ENCODE measurements at regions not wholly inside any gene's neighbourhood (a gene's known extent, or its start where the extent isn't known, plus 50 kb on each side); places are given as distances from the start of the nearest gene placed in this dataset.
"Not testable (repeated sequence)": the region's sequence is repeated elsewhere in the genome, so short reads cannot be mapped to it uniquely, and the experiment has no call there.

DNA sequence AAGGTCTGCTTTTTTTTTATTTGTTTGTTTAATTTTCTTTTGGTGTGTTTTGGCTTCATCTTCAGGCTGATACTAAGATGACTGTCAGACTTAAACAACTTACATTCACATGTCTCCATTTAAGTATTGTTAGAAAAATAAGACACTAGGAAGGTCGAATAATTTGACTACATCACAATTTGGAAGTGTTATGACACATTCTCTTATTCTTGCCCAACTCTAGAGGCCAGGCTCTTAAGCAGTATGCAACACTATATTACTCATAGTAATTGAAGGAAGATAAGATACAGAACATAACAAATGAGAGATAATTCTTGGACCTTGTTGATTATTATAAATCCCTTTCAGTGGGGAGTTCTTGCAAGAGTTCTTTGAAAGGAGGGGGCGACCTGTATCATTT is 295.3 kb upstream of the COL3A1 start:
- TF ChIP-seq, protein P1, sequence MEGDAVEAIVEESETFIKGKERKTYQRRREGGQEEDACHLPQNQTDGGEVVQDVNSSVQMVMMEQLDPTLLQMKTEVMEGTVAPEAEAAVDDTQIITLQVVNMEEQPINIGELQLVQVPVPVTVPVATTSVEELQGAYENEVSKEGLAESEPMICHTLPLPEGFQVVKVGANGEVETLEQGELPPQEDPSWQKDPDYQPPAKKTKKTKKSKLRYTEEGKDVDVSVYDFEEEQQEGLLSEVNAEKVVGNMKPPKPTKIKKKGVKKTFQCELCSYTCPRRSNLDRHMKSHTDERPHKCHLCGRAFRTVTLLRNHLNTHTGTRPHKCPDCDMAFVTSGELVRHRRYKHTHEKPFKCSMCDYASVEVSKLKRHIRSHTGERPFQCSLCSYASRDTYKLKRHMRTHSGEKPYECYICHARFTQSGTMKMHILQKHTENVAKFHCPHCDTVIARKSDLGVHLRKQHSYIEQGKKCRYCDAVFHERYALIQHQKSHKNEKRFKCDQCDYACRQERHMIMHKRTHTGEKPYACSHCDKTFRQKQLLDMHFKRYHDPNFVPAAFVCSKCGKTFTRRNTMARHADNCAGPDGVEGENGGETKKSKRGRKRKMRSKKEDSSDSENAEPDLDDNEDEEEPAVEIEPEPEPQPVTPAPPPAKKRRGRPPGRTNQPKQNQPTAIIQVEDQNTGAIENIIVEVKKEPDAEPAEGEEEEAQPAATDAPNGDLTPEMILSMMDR (conservative IDR thresholded peaks at IDR 0.05; ENCODE audit: low read depth, low read length) = no peak
- no peak overlapping the region for H3K4me3 ChIP-seq (ENCODE audit: low read depth, low read length)
- no peak for DNase-seq (ENCODE audit: low read depth)

DNA sequence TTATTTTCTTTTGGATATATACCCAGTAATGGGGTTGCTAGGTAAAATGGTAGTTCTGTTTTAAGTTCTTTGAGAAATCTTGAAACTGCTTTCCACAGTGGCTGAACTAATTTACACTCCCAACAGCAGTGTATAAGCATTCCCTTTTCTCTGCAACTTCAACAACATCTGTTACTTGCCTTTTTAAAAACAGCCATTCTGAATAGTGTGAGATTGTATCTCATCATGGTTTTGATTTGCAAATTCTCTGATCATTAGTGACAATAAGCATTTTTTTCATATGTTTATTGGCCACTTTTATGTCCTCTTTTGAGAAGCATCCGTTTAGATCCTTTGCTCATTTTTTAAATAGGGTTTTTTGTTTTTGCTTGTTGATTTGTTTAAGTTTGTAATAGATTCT is 291.3 kb upstream of the COL3A1 start:
- TF ChIP-seq, protein P1 (conservative IDR thresholded peaks at IDR 0.05; ENCODE audit: low read depth, low read length) = no peak
- no peak overlapping the region for H3K4me3 ChIP-seq (ENCODE audit: low read depth, low read length)
- no peak for DNase-seq (ENCODE audit: low read depth)

DNA sequence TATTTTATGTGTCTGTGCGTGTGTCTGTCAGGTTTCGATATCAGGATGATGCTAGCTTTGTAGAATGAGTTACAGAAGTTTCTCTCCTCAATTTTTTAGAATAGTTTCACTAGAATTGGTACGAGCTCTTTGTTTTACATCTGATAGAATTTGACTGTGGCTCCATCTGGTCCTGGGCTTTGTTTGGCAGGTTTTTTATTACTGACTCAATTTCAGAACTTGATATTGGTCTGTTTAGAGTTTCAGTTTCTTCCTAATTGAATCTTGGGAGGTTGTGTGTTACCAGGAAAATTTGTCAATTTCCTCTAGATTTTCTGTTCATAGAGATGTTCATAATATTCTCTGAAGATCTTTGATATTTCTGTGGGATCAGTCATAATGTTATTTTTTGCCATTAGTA is 289.4 kb upstream of the COL3A1 start:
- H3K4me3 ChIP-seq (ENCODE audit: low read depth, low read length) = no peak overlapping the region
- TF ChIP-seq, protein P1 (conservative IDR thresholded peaks at IDR 0.05; ENCODE audit: low read depth, low read length) = no peak
- DNase-seq (ENCODE audit: low read depth) = no peak

DNA sequence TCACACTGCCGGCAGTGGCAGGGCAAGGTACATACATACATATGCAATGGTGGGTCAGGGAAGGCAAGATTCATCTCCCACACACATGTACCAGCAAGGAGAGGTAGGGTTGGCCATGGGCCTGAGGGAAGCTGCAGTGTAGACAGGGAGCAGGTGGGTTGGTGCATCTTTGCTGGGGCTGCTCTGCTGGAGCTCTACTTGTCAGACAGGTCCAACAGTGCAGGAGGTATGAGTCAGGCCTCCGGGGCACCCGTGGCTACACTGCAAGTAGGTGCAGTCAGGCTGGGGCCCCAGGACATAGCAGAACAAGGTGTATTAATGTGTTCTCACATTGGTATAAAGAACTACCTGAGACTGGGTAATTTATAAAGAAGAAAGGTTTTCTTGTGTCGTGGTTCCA is 281.1 kb upstream of the COL3A1 start:
- H3K4me3 ChIP-seq (ENCODE audit: low read depth, low read length) = no peak overlapping the region
- DNase-seq (ENCODE audit: low read depth) = no peak
- TF ChIP-seq, protein P1 (conservative IDR thresholded peaks at IDR 0.05; ENCODE audit: low read depth, low read length) = no peak

DNA sequence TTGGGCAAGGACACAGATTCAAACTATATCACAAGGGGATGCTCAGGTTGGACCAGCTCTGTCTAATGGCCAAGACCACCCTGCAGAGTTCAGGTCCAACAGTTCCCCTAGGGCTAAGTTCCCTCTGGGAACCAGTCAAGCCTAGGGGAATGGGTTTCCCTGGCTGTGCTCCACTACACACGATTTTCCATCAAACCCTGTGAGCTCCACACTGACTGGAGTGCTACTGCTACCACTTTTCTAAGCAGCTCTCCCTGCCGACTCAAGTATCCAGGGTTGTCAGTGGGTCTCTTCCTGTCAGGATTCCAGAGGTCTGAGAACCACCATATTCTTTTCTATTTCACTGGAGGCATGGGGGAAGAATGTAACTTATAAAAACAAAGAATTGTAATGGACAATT is 280.4 kb upstream of the COL3A1 start:
- H3K4me3 ChIP-seq (ENCODE audit: low read depth, low read length) = no peak overlapping the region
- TF ChIP-seq, protein P1 (conservative IDR thresholded peaks at IDR 0.05; ENCODE audit: low read depth, low read length) = no peak
- DNase-seq (ENCODE audit: low read depth) = no peak

DNA sequence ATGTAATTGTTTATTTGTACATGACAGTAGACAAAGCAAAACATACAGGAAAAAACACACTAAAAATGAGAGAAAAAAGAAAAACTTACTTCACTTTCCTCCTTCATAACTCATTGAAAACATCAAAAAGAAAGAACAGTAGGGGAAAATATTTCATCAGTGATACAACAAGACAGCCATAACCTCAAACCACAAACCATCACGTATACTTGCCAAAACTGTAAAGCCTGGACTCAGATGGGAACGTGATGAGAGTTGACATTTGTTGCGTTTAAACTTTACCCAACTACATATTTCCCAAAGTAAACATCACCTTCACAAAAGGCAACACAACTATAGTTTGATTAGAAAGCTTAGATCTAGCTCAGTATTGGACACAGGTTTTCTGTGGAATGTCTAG is 278.2 kb upstream of the COL3A1 start:
- TF ChIP-seq, protein P1 (conservative IDR thresholded peaks at IDR 0.05; ENCODE audit: low read depth, low read length) = no peak
- no peak overlapping the region for H3K4me3 ChIP-seq (ENCODE audit: low read depth, low read length)
- DNase-seq (ENCODE audit: low read depth) = no peak

DNA sequence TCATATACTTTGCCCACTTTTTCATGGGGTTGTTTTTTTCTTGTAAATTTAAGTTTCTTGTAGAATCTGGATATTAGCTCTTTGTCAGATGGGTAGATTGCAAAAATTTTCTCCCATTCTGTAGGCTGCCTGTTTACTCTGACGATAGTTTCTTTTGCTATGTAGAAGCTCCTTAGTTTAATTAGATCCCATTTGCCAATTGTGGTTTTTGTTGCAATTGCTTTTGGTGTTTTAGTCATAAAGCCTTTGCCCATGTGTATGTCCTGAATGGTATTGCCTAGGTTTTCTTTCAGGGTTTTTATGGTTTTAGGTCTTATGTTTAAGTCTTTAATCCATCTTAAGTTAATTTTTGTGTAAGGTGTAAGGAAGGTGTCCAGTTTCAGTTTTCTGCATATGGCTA is 276.0 kb upstream of the COL3A1 start:
- H3K4me3 ChIP-seq (ENCODE audit: low read depth, low read length); DNase-seq (ENCODE audit: low read depth): not testable (repeated sequence)

DNA sequence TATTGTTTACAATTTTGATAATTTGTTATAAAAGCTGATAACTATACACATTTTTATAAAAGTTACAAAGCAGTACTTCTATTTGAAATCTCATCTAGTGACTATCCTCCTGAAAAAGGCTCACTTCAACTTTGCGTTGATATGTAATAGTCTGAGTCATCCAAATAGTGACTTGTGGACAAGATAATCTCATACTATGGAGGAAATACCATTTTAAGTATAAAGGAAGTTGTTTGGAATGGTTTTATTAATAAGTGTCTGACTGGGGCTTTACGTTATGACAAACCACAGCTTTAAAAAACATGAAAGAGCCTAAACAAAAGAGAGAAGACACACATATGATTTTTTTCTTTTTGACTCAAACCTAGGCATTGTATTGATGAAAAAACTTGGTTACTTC is 272.3 kb upstream of the COL3A1 start:
- H3K4me3 ChIP-seq (ENCODE audit: low read depth, low read length) = no peak overlapping the region
- no peak for DNase-seq (ENCODE audit: low read depth)

More for the DNA sequence above, 272.3 kb upstream of the COL3A1 start:
- TF ChIP-seq, protein P1 (conservative IDR thresholded peaks at IDR 0.05; ENCODE audit: low read depth, low read length) = no peak

Data from epithelial cell of proximal tubule (primary cell).